ENCODE measurements at regions not wholly inside any gene's neighbourhood (a gene's known extent, or its start where the extent isn't known, plus 50 kb on each side); places are given as distances from the start of the nearest gene placed in this dataset.
A peak's percentile ranks its signal among the peaks of the same experiment; 100 is the strongest.

GRCh38 chr7:22586786-22587140, 86.8 kb upstream of the STEAP1B start:
- no peak for DNase-seq (ENCODE audit: low read depth)

- no peak for DNase-seq (ENCODE audit: low read depth)
These were observed 86.3 kb upstream of the STEAP1B start for GRCh38 chr7:22586101-22586785.

- DNase-seq (ENCODE audit: low read depth): no peak
These were observed 84.2 kb upstream of the STEAP1B start for GRCh38 chr7:22584179-22584578.

GRCh38 chr7:22582863-22583622, 83.1 kb upstream of the STEAP1B start:
- peak; percentile 94 for DNase-seq (ENCODE audit: low read depth)

GRCh38 chr7:22581099-22581498, 81.1 kb upstream of the STEAP1B start:
- no peak for DNase-seq (ENCODE audit: low read depth)

GRCh38 chr7:22579961-22580360, 80.0 kb upstream of the STEAP1B start:
- no peak for DNase-seq (ENCODE audit: low read depth)

- peak; percentile 89 for DNase-seq (ENCODE audit: low read depth)
These were observed 78.2 kb upstream of the STEAP1B start for GRCh38 chr7:22578007-22578733.

GRCh38 chr7:22577470-22578001, 77.5 kb upstream of the STEAP1B start:
- DNase-seq (ENCODE audit: low read depth): peak; percentile 99

GRCh38 chr7:22576612-22577469, 76.9 kb upstream of the STEAP1B start:
- no peak for DNase-seq (ENCODE audit: low read depth)

- no peak for DNase-seq (ENCODE audit: low read depth)
These were observed 74.9 kb upstream of the STEAP1B start for GRCh38 chr7:22574754-22575520.

GRCh38 chr7:22572937-22573336, 72.9 kb upstream of the STEAP1B start:
- peak; percentile 91 for DNase-seq (ENCODE audit: low read depth)

- DNase-seq (ENCODE audit: low read depth): no peak
These were observed 72.3 kb upstream of the STEAP1B start for GRCh38 chr7:22572292-22572691.

GRCh38 chr7:22571766-22572165, 71.8 kb upstream of the STEAP1B start:
- no peak for DNase-seq (ENCODE audit: low read depth)

GRCh38 chr7:22569586-22570321, 69.8 kb upstream of the STEAP1B start:
- DNase-seq (ENCODE audit: low read depth): peak; percentile 72

GRCh38 chr7:22566592-22566991, 66.6 kb upstream of the STEAP1B start:
- DNase-seq (ENCODE audit: low read depth): no peak

- DNase-seq (ENCODE audit: low read depth): no peak
These were observed 66.2 kb upstream of the STEAP1B start for GRCh38 chr7:22566176-22566575.

GRCh38 chr7:22565315-22565811, 65.4 kb upstream of the STEAP1B start:
- peak; percentile 78 for DNase-seq (ENCODE audit: low read depth)

- DNase-seq (ENCODE audit: low read depth): peak; percentile 92
These were observed 64.6 kb upstream of the STEAP1B start for GRCh38 chr7:22564511-22565045.

- DNase-seq (ENCODE audit: low read depth): peak; percentile 39
These were observed 63.7 kb upstream of the STEAP1B start for GRCh38 chr7:22563621-22564241.
